ENCODE measurements at regions not wholly inside any gene's neighbourhood (a gene's known extent, or its start where the extent isn't known, plus 50 kb on each side); places are given as distances from the start of the nearest gene placed in this dataset.

- no peak for DNase-seq (ENCODE audit: low spot score)
- H3K9ac ChIP-seq (ENCODE audit: low read depth in 1 of 2, low read length in 2 of 2): no peak overlapping the region
- H3K27me3 ChIP-seq (ENCODE audit: control insufficient read depth in 4 of 4, insufficient read depth in 4 of 4, low read length in 3 of 4): no peaks in the 10 kb centered on the region
- H3K36me3 ChIP-seq (ENCODE audit: control insufficient read depth in 4 of 4, insufficient read depth in 3 of 4, low read depth in 1 of 4, low read length in 3 of 4): no peaks in the 10 kb centered on the region
- no peaks in the 10 kb centered on the region for H3K4me1 ChIP-seq (ENCODE audit: control insufficient read depth in 4 of 4, insufficient read depth in 4 of 4, low read length in 3 of 4)
- H3K27ac ChIP-seq (ENCODE audit: low read depth in 1 of 2, low read length in 2 of 2): no peak overlapping the region
- peaks cover 0 to 2% (median 0%) of the 10 kb centered on the region in 4 donors for H3K9me3 ChIP-seq (ENCODE audit: control insufficient read depth in 4 of 4, low read length in 3 of 4)
- H3K4me3 ChIP-seq (ENCODE audit: low read depth in 1 of 3, low read length in 3 of 3): no peak overlapping the region
- whole genome bisulfite sequencing: 93% methylated on average over 2 of the region's 2 CpGs
- TF ChIP-seq YY1 (IDR thresholded peaks at IDR 0.05) (no peak), REST (IDR thresholded peaks at IDR 0.05) (no peak)
Measured at GRCh38 chr1:106043971-106044370, 1012.5 kb upstream of the PRMT6 start.

- no peak overlapping the region for H3K27ac ChIP-seq (ENCODE audit: low read depth in 1 of 2, low read length in 2 of 2)
- TF ChIP-seq NR2F2 (IDR thresholded peaks at IDR 0.05) (no peak), RXRA (IDR thresholded peaks at IDR 0.05) (no peak), HNF4G (IDR thresholded peaks at IDR 0.05) (no peak), FOXA1 (IDR thresholded peaks at IDR 0.05) (no peak), HNF4A (conservative IDR thresholded peaks at IDR 0.05) (no peak), TAF1 (conservative IDR thresholded peaks at IDR 0.05) (no peak), GABPA (IDR thresholded peaks at IDR 0.05 in 1 of 2, conservative IDR thresholded peaks at IDR 0.05 in 1 of 2) (no peak), RAD21 (IDR thresholded peaks at IDR 0.05) (no peak), SP1 (IDR thresholded peaks at IDR 0.05) (no peak), ZBTB33 (IDR thresholded peaks at IDR 0.05) (no peak), FOXA2 (IDR thresholded peaks at IDR 0.05) (no peak), ATF3 (IDR thresholded peaks at IDR 0.05) (no peak), EGR1 (IDR thresholded peaks at IDR 0.05; ENCODE audit: low read depth in 2 of 2) (no peak)
- no peaks in the 10 kb centered on the region for H3K4me1 ChIP-seq (ENCODE audit: control insufficient read depth in 4 of 4, insufficient read depth in 4 of 4, low read length in 3 of 4)
- H3K36me3 ChIP-seq (ENCODE audit: control insufficient read depth in 4 of 4, insufficient read depth in 3 of 4, low read depth in 1 of 4, low read length in 3 of 4): no peaks in the 10 kb centered on the region
- H3K9ac ChIP-seq (ENCODE audit: low read depth in 1 of 2, low read length in 2 of 2): no peak overlapping the region
- no peak overlapping the region for H3K4me3 ChIP-seq (ENCODE audit: low read depth in 1 of 3, low read length in 3 of 3)
- H3K9me3 ChIP-seq (ENCODE audit: control insufficient read depth in 4 of 4, low read length in 3 of 4): no peaks in the 10 kb centered on the region
- WGBS: 63% methylated on average over 3 of the region's 3 CpGs
- no peaks in the 10 kb centered on the region for H3K27me3 ChIP-seq (ENCODE audit: control insufficient read depth in 4 of 4, insufficient read depth in 4 of 4, low read length in 3 of 4)
- DNase-seq (ENCODE audit: low spot score): no peak
Measured at GRCh38 chr1:106047210-106047609, 1009.3 kb upstream of the PRMT6 start.

- Histone ChIP-seq H3K9me3 (ENCODE audit: control insufficient read depth in 4 of 4, low read length in 3 of 4) (no peaks in the 10 kb centered on the region), H3K27me3 (ENCODE audit: control insufficient read depth in 4 of 4, insufficient read depth in 4 of 4, low read length in 3 of 4) (no peaks in the 10 kb centered on the region), H3K27ac (ENCODE audit: low read depth in 1 of 2, low read length in 2 of 2) (no peak overlapping the region), H3K9ac (ENCODE audit: low read depth in 1 of 2, low read length in 2 of 2) (no peak overlapping the region), H3K4me3 (ENCODE audit: low read depth in 1 of 3, low read length in 3 of 3) (no peak overlapping the region), H3K4me1 (ENCODE audit: control insufficient read depth in 4 of 4, insufficient read depth in 4 of 4, low read length in 3 of 4) (no peaks in the 10 kb centered on the region), H3K36me3 (ENCODE audit: control insufficient read depth in 4 of 4, insufficient read depth in 3 of 4, low read depth in 1 of 4, low read length in 3 of 4) (no peaks in the 10 kb centered on the region)
- DNase-seq (ENCODE audit: low spot score): no peak
- 20% methylated on average over 1 of the region's 1 CpG for WGBS
- TF ChIP-seq REST (IDR thresholded peaks at IDR 0.05) (no peak), JUND (IDR thresholded peaks at IDR 0.05) (no peak), CTCF (IDR thresholded peaks at IDR 0.05; ENCODE audit: low read depth, low read length, missing input control) (no peak), FOXA1 (IDR thresholded peaks at IDR 0.05) (no peak), HNF4G (IDR thresholded peaks at IDR 0.05) (no peak)
Measured at GRCh38 chr1:106049595-106049994, 1006.9 kb upstream of the PRMT6 start.

Data from liver (tissue), 8 donors.